ENCODE measurements at regions not wholly inside any gene's neighbourhood (a gene's known extent, or its start where the extent isn't known, plus 50 kb on each side); places are given as distances from the start of the nearest gene placed in this dataset.

DNA sequence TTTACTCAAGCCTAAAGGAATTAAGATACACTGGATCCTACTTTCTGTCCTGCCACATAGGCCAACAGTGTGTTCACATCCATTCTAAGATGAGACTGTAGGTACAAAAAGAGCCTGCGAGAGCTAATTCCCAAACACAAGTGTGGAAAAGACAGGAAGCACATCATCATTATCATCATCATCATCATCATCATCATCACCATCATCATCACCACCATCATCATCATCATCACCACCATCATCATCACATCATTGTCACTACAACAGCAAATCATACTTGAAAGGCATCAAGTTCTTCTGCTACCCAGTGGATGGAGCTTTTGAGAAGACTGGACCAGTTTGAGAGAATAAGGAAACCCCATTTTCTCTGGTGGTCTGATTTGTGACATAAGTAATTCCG, 268.1 kb downstream of the HS3ST3A1 start:
- no peaks in the 10 kb centered on the region for H3K36me3 ChIP-seq (ENCODE audit: control insufficient read depth, insufficient read depth, low read length)
- H3K9me3 ChIP-seq (ENCODE audit: control insufficient read depth, low read length) = no peaks in the 10 kb centered on the region

DNA sequence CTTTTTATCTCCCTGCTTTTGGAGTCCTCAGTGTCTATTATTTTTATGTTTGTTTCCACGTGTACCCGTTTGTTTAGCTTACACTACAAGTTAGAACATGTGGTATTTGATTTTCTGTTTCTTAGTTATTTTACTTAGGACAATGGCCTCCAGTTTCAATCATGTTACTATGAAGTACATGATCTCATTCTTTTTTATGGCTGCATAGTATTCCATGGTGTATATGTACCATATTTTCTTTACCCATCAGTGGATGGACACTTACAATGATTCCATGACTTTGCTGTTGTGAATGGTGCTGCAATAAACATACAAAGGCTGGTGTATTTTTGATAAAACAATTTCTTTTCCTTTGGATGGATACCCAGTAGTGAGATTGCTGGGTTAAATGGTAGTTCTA, 269.5 kb downstream of the HS3ST3A1 start:
- peaks cover 7% of the 10 kb centered on the region for H3K4me1 Mint-ChIP-seq
- no peak overlapping the region for H3K4me3 Mint-ChIP-seq
- TF ChIP-seq, protein P1, sequence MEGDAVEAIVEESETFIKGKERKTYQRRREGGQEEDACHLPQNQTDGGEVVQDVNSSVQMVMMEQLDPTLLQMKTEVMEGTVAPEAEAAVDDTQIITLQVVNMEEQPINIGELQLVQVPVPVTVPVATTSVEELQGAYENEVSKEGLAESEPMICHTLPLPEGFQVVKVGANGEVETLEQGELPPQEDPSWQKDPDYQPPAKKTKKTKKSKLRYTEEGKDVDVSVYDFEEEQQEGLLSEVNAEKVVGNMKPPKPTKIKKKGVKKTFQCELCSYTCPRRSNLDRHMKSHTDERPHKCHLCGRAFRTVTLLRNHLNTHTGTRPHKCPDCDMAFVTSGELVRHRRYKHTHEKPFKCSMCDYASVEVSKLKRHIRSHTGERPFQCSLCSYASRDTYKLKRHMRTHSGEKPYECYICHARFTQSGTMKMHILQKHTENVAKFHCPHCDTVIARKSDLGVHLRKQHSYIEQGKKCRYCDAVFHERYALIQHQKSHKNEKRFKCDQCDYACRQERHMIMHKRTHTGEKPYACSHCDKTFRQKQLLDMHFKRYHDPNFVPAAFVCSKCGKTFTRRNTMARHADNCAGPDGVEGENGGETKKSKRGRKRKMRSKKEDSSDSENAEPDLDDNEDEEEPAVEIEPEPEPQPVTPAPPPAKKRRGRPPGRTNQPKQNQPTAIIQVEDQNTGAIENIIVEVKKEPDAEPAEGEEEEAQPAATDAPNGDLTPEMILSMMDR (conservative IDR thresholded peaks at IDR 0.05) = no peak
- 75 to 100% methylated on average over 2 of the region's 2 CpGs for WGBS, 2 experiments (ENCODE audit: insufficient coverage in 1 of 2, insufficient read length in 1 of 2)
- Histone ChIP-seq H3K4me1 (ENCODE audit: control insufficient read depth, insufficient read depth, low read length) (peaks cover 1% of the 10 kb centered on the region), H3K4me3 (ENCODE audit: low read length) (no peak overlapping the region), H3K27ac (ENCODE audit: low read depth, low read length) (no peak overlapping the region), H3K36me3 (ENCODE audit: control insufficient read depth, insufficient read depth, low read length) (no peaks in the 10 kb centered on the region), H3K9me3 (ENCODE audit: control insufficient read depth, low read length) (no peaks in the 10 kb centered on the region), H3K9ac (ENCODE audit: extremely low read depth, low read length, poor library complexity, severe bottlenecking) (no peak overlapping the region), H3K27me3 (ENCODE audit: control insufficient read depth, insufficient read depth, low read length, poor library complexity, severe bottlenecking) (no peaks in the 10 kb centered on the region)
- DNase-seq = no peak
- no peaks in the 10 kb centered on the region for H3K9me3 Mint-ChIP-seq
- H3K27me3 Mint-ChIP-seq (ENCODE audit: insufficient read depth) = peaks cover 4% of the 10 kb centered on the region
- H3K27ac Mint-ChIP-seq = no peak overlapping the region
- H3K36me3 Mint-ChIP-seq (ENCODE audit: low read depth) = no peaks in the 10 kb centered on the region

More for the DNA sequence above, 268.1 kb downstream of the HS3ST3A1 start:
- H3K4me1 ChIP-seq (ENCODE audit: control insufficient read depth, insufficient read depth, low read length) = peaks cover 7% of the 10 kb centered on the region
- no peak for DNase-seq
- H3K4me1 Mint-ChIP-seq = peaks cover 19% of the 10 kb centered on the region
- TF ChIP-seq, protein P1 (conservative IDR thresholded peaks at IDR 0.05) = no peak
- H3K36me3 Mint-ChIP-seq (ENCODE audit: low read depth) = no peaks in the 10 kb centered on the region
- H3K4me3 ChIP-seq (ENCODE audit: low read length) = no peak overlapping the region
- H3K27me3 ChIP-seq (ENCODE audit: control insufficient read depth, insufficient read depth, low read length, poor library complexity, severe bottlenecking) = no peaks in the 10 kb centered on the region
- WGBS, 2 experiments (ENCODE audit: insufficient coverage in 1 of 2, insufficient read length in 1 of 2) = 91 to 100% methylated on average over 1 to 2 of the region's 2 CpGs
- no peaks in the 10 kb centered on the region for H3K9me3 Mint-ChIP-seq
- no peak overlapping the region for H3K27ac ChIP-seq (ENCODE audit: low read depth, low read length)
- H3K27ac Mint-ChIP-seq = no peak overlapping the region
- H3K9ac ChIP-seq (ENCODE audit: extremely low read depth, low read length, poor library complexity, severe bottlenecking) = no peak overlapping the region
- H3K4me3 Mint-ChIP-seq = no peak overlapping the region
- peaks cover 4% of the 10 kb centered on the region for H3K27me3 Mint-ChIP-seq (ENCODE audit: insufficient read depth)

DNA sequence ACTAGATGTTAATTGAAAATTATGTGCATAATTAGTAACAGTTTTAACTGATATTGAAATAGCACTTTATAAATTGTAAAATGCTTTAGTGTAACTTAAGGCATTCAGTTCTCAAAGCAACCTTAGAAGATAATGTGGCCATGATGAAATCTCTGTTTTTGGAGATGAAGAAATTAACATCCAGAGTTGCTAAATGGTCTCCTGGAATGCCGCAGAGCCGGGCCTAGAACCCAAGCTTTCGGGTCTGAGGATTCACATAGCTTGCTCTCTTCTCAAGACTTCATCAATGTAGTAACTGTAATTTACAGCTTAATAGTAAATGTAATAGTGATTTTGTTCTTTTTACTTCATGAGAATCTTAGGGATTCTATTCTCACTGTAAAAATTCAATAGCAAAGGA, 272.3 kb downstream of the HS3ST3A1 start:
- TF ChIP-seq, protein P1 (conservative IDR thresholded peaks at IDR 0.05) = no peak
- H3K27ac ChIP-seq (ENCODE audit: low read depth, low read length) = no peak overlapping the region
- no peaks in the 10 kb centered on the region for H3K36me3 ChIP-seq (ENCODE audit: control insufficient read depth, insufficient read depth, low read length)
- no peak overlapping the region for H3K9ac ChIP-seq (ENCODE audit: extremely low read depth, low read length, poor library complexity, severe bottlenecking)
- DNase-seq = no peak
- H3K4me3 ChIP-seq (ENCODE audit: low read length) = no peak overlapping the region
- Mint-ChIP-seq H3K27ac (no peak overlapping the region), H3K27me3 (ENCODE audit: insufficient read depth) (peaks cover 2% of the 10 kb centered on the region), H3K4me1 (no peaks in the 10 kb centered on the region), H3K36me3 (ENCODE audit: low read depth) (no peaks in the 10 kb centered on the region), H3K9me3 (no peaks in the 10 kb centered on the region), H3K4me3 (no peak overlapping the region)
- H3K4me1 ChIP-seq (ENCODE audit: control insufficient read depth, insufficient read depth, low read length) = no peaks in the 10 kb centered on the region
- WGBS, 2 experiments (ENCODE audit: insufficient coverage in 1 of 2, insufficient read length in 1 of 2) = 100% methylated on average over 2 to 3 of the region's 3 CpGs
- no peaks in the 10 kb centered on the region for H3K27me3 ChIP-seq (ENCODE audit: control insufficient read depth, insufficient read depth, low read length, poor library complexity, severe bottlenecking)
- H3K9me3 ChIP-seq (ENCODE audit: control insufficient read depth, low read length) = no peaks in the 10 kb centered on the region
